Endothelial cell of umbilical vein (primary cell): ENCODE measurements at regions not wholly inside any gene's neighbourhood (a gene's known extent, or its start where the extent isn't known, plus 50 kb on each side); places are given as distances from the start of the nearest gene placed in this dataset.

Source experiments
- BruUV-seq: library from RNA; stranded (reverse); fragments of 400-500 nt; replicated peaks from 2 replicates; lab custom pipeline; 2021; lab: Mats Ljungman, UMichigan
- CTCF ChIA-PET: fragments of 300-600, 350-600 bp; sonication (Branson Sonifier 250); formaldehyde crosslinking; loops from one replicate; lab custom pipeline; 2021; ENCODE audit warnings: antibody characterized with exemption, inconsistent platforms; lab: Charles Lee
- POLR2A ChIA-PET: fragments of 300-600, 350-600 bp; sonication (Branson Sonifier 250); formaldehyde crosslinking; loops from one replicate; lab custom pipeline; 2021; ENCODE audit warnings: antibody characterized with exemption, inconsistent platforms; lab: Charles Lee
- DNase-seq: peaks from one replicate; pipeline ENCODE4 v3.0.0-alpha.2; 2011; ENCODE audit warnings: low read depth, low spot score
- FAIRE-seq: peaks from 2 replicates; lab custom pipeline; 2011; peaks lifted over from hg19 to GRCh38; lab: Jason Lieb, UNC
- H2AFZ ChIP-seq: 2 replicates; pipeline ENCODE4 v1.6.0; 2012; ENCODE audit warnings: low read depth, low read length, control low read depth, inconsistent platforms
- H3K27ac ChIP-seq: 2 replicates; pipeline ENCODE4 v1.5.1; 2011; ENCODE audit warnings: low read depth, mild to moderate bottlenecking, control low read depth, low read length, moderate library complexity; ENCODE audit not compliant: insufficient read depth
- H3K27me3 ChIP-seq, 2 experiments: 2 replicates each; pipeline versions ENCODE4 v1.6.0 to v1.6.1; 2011; ENCODE audit warnings: low read length in 2 of 2, mixed read lengths in 1 of 2; ENCODE audit not compliant: control insufficient read depth in 2 of 2, insufficient read depth in 2 of 2
- H3K36me3 ChIP-seq, 2 experiments: 2 replicates in 1 of 2; 3 replicates in 1 of 2; pipeline ENCODE4 v1.5.1; 2011; ENCODE audit warnings: low read length in 2 of 2, mild to moderate bottlenecking in 1 of 2, moderate library complexity in 1 of 2; ENCODE audit not compliant: control insufficient read depth in 2 of 2, insufficient read depth in 2 of 2; ENCODE audit errors: extremely low read depth in 1 of 2
- H3K4me1 ChIP-seq: 3 replicates; pipeline ENCODE4 v1.5.1; 2011; ENCODE audit warnings: mild to moderate bottlenecking, low read length; ENCODE audit not compliant: control insufficient read depth, insufficient read depth; ENCODE audit errors: extremely low read depth
- H3K4me2 ChIP-seq: 2 replicates; pipeline ENCODE4 v1.6.1; 2011; ENCODE audit warnings: low read length, control low read depth, mixed read lengths; ENCODE audit not compliant: insufficient read depth
- H3K4me3 ChIP-seq, 3 experiments: fragments of 200-600 bp in 1 of 3; sonication (generic), shearing (Covaris generic) in 1 of 3; replicated peaks in 1 of 3; 2 replicates each; pipeline ENCODE4 v1.5.1; 2011 to 2016; ENCODE audit warnings: control low read depth in 3 of 3, low read length in 3 of 3, mild to moderate bottlenecking in 2 of 3, inconsistent platforms in 1 of 3, low read depth in 1 of 3, moderate library complexity in 1 of 3; ENCODE audit not compliant: insufficient read depth in 1 of 3
- H3K79me2 ChIP-seq: 2 replicates; pipeline ENCODE4 v1.6.0; 2012; ENCODE audit warnings: low read length, inconsistent platforms; ENCODE audit not compliant: control insufficient read depth, insufficient read depth
- H3K9ac ChIP-seq: replicated peaks from 2 replicates; pipeline ENCODE3; 2011; ENCODE audit warnings: low read length, control low read depth; ENCODE audit not compliant: insufficient read depth; ENCODE audit errors: extremely low read depth
- H3K9me1 ChIP-seq: replicated peaks from 3 replicates; pipeline ENCODE4 v1.6.0; 2011; ENCODE audit warnings: mild to moderate bottlenecking, low read length; ENCODE audit not compliant: control insufficient read depth, insufficient read depth; ENCODE audit errors: extremely low read depth
- H3K9me3 ChIP-seq: replicated peaks from 2 replicates; pipeline ENCODE4 v1.5.1; 2012; ENCODE audit warnings: low read length, inconsistent platforms; ENCODE audit not compliant: control insufficient read depth, insufficient read depth
- H4K20me1 ChIP-seq: replicated peaks from 2 replicates; pipeline ENCODE3; 2011; ENCODE audit warnings: mild to moderate bottlenecking, low read length; ENCODE audit not compliant: control insufficient read depth, insufficient read depth; ENCODE audit errors: extremely low read depth
- EZH2 ChIP-seq: IDR thresholded peaks from 2 replicates; pipeline ENCODE4 v1.6.1; 2012; ENCODE audit warnings: borderline replicate concordance, low read depth, mild to moderate bottlenecking, moderate library complexity, low read length, inconsistent platforms; ENCODE audit not compliant: severe bottlenecking
- FOS ChIP-seq: IDR thresholded peaks from 2 replicates; pipeline ENCODE4 v1.6.1; 2011; ENCODE audit warnings: mild to moderate bottlenecking, low read length, moderate library complexity, borderline replicate concordance; ENCODE audit not compliant: insufficient read depth
- GATA2 ChIP-seq: IDR thresholded peaks from 2 replicates; pipeline ENCODE4 v1.7.0; 2011; ENCODE audit warnings: low read depth, mild to moderate bottlenecking, moderate library complexity, mixed read lengths, low read length; ENCODE audit not compliant: insufficient read length, insufficient read depth
- JUN ChIP-seq: IDR thresholded peaks from 2 replicates; pipeline ENCODE4 v1.6.1; 2011; ENCODE audit warnings: borderline replicate concordance, low read depth; ENCODE audit not compliant: insufficient read length, insufficient read depth
- MYC ChIP-seq: IDR thresholded peaks from one replicate; pipeline ENCODE4 v1.6.1; 2011; ENCODE audit warnings: mild to moderate bottlenecking, low read depth, low read length
- POLR2A ChIP-seq: IDR thresholded peaks from 2 replicates; pipeline ENCODE4 v1.6.1; 2012; ENCODE audit warnings: low read depth, mild to moderate bottlenecking, control low read depth, low read length
- POLR2AphosphoS5 ChIP-seq: IDR thresholded peaks from 2 replicates; pipeline ENCODE4 v1.6.1; 2012; ENCODE audit warnings: low read depth, mild to moderate bottlenecking, control low read depth, low read length, moderate library complexity; ENCODE audit not compliant: insufficient read depth
- dilution Hi-C: fragments of 300-500 bp; cut with MboI; formaldehyde crosslinking; loops from one replicate; pipeline ENCODE4 v1.15.0; 2019; ENCODE audit warnings: low sequenced_read_pairs; ENCODE audit not compliant: extremely low pct_ligation_motif_present
- intact Hi-C: fragments of 100-400 bp; cut with micrococcal nuclease; formaldehyde crosslinking; loops from one replicate; pipeline ENCODE4 v1.10.0; 2022
- TF ChIP-seq, protein P1 (sequence below): IDR thresholded peaks from 2 replicates; pipeline ENCODE4 v1.6.1; 2011; ENCODE audit not compliant: insufficient read depth, insufficient read length
- TF ChIP-seq, protein P2 (sequence below), 2 donors: IDR thresholded peaks; 1 replicate in 1 of 2; 2 replicates in 1 of 2; pipeline ENCODE4 v1.5.1; 2011; ENCODE audit warnings: low read length in 2 of 2, mild to moderate bottlenecking in 2 of 2, moderate library complexity in 2 of 2, control low read depth in 1 of 2, inconsistent platforms in 1 of 2, low read depth in 1 of 2; ENCODE audit not compliant: insufficient read depth in 1 of 2; ENCODE audit errors: extremely low read depth in 1 of 2

DNA sequence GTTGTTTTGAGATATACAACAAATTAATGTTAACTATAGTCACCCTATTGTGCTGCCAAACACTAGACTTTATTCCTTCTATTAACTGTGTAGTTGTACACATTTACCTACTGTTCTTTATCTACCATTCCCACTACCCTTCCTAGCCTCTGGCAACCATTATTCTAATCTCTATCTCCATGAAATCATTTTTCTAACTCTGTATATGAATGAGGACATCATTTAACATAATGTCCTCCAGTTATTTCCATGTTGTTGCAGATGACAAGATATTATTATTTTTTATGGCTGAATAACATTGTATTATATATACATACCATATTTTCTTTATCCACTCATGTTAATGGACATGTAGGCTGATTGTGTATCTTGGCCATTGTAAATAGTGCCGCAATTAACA, 366.3 kb downstream of the TBX15 start:
- H3K27ac ChIP-seq: no peak overlapping the region
- BruUV-seq: no TSS peak
- H3K36me3 ChIP-seq: no peaks in the 10 kb centered on the region
- H3K4me1 ChIP-seq: no peaks in the 10 kb centered on the region
- no peaks in the 10 kb centered on the region for H3K27me3 ChIP-seq
- H3K4me3 ChIP-seq: no peak overlapping the region
- CTCF ChIA-PET: no interaction called here
- dilution Hi-C loops (no loop called here), intact Hi-C loops (no loop called here)
- no peak for DNase-seq
- no peaks in the 10 kb centered on the region for H4K20me1 ChIP-seq
- H3K9ac ChIP-seq: no peak overlapping the region
- H3K9me3 ChIP-seq: peaks cover 2% of the 10 kb centered on the region
- no peak overlapping the region for H2AFZ ChIP-seq
- FAIRE-seq: no peak
- no peaks in the 10 kb centered on the region for H3K79me2 ChIP-seq
- POLR2A ChIA-PET: no interaction called here
- TF ChIP-seq MYC (no peak), GATA2 (no peak), EZH2 (no peak), FOS (no peak), POLR2A (no peak), POLR2AphosphoS5 (no peak), JUN (no peak)
- TF ChIP-seq, protein P1, sequence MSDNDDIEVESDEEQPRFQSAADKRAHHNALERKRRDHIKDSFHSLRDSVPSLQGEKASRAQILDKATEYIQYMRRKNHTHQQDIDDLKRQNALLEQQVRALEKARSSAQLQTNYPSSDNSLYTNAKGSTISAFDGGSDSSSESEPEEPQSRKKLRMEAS: no peak
- TF ChIP-seq, protein P2, sequence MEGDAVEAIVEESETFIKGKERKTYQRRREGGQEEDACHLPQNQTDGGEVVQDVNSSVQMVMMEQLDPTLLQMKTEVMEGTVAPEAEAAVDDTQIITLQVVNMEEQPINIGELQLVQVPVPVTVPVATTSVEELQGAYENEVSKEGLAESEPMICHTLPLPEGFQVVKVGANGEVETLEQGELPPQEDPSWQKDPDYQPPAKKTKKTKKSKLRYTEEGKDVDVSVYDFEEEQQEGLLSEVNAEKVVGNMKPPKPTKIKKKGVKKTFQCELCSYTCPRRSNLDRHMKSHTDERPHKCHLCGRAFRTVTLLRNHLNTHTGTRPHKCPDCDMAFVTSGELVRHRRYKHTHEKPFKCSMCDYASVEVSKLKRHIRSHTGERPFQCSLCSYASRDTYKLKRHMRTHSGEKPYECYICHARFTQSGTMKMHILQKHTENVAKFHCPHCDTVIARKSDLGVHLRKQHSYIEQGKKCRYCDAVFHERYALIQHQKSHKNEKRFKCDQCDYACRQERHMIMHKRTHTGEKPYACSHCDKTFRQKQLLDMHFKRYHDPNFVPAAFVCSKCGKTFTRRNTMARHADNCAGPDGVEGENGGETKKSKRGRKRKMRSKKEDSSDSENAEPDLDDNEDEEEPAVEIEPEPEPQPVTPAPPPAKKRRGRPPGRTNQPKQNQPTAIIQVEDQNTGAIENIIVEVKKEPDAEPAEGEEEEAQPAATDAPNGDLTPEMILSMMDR (IDR thresholded peaks at IDR 0.05; ENCODE audit: extremely low read depth in 1 of 2, insufficient read depth in 1 of 2, low read depth in 1 of 2, low read length in 2 of 2): no peak
- no peak overlapping the region for H3K4me2 ChIP-seq
- no peaks in the 10 kb centered on the region for H3K9me1 ChIP-seq
